GM10266 (cell line): ENCODE measurements at regions not wholly inside any gene's neighbourhood (a gene's known extent, or its start where the extent isn't known, plus 50 kb on each side); places are given as distances from the start of the nearest gene placed in this dataset.

Experiments
- DNase-seq: peaks from one replicate; pipeline ENCODE4 v3.0.0; 2012; ENCODE audit errors: extremely low spot score
- CTCF ChIP-seq: IDR thresholded peaks from 2 replicates; pipeline ENCODE4 v1.5.1; 2012; ENCODE audit warnings: mild to moderate bottlenecking, low read depth; ENCODE audit not compliant: control insufficient read depth, insufficient read depth; ENCODE audit errors: missing control alignments

- no peak for TF ChIP-seq CTCF
- DNase-seq = no peak
Measured at GRCh38 chr15:70347321-70348225, 249.9 kb upstream of the TLE3 start.

GRCh38 chr15:70345251-70346019 lies 247.7 kb upstream of the TLE3 start:
- DNase-seq = no peak
- no peak for TF ChIP-seq CTCF

- TF ChIP-seq CTCF = no peak
- DNase-seq = no peak
Measured at GRCh38 chr15:70344666-70345065, 246.9 kb upstream of the TLE3 start.

- no peak for TF ChIP-seq CTCF
- no peak for DNase-seq
Measured at GRCh38 chr15:70343961-70344621, 246.4 kb upstream of the TLE3 start.

- no peak for DNase-seq
- TF ChIP-seq CTCF = no peak
Measured at GRCh38 chr15:70342554-70343548, 245.1 kb upstream of the TLE3 start.

GRCh38 chr15:70342141-70342540 lies 244.4 kb upstream of the TLE3 start:
- DNase-seq = no peak
- TF ChIP-seq CTCF = no peak
